ENCODE measurements at regions not wholly inside any gene's neighbourhood (a gene's known extent, or its start where the extent isn't known, plus 50 kb on each side); places are given as distances from the start of the nearest gene placed in this dataset.

DNA sequence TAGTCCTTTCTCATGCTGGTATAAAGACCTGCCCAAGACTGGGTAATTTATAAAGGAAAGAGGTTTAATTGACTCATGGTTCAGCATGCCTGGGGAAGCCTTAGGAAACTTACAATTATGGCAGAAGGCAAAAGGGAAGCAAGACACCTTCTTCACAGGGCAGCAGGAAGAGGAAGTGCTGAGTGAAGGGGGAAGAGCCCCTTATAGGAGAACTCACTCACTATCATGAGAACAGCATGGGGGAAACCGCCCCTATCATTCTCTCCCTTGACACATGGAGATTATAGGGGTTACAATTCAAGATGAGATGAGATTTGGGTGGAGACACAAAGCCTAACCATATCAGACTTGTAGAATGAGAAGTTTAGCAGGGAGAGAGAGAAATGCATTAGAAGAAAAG is 373.3 kb upstream of the DIAPH2 start:
- no peak for DNase-seq

DNA sequence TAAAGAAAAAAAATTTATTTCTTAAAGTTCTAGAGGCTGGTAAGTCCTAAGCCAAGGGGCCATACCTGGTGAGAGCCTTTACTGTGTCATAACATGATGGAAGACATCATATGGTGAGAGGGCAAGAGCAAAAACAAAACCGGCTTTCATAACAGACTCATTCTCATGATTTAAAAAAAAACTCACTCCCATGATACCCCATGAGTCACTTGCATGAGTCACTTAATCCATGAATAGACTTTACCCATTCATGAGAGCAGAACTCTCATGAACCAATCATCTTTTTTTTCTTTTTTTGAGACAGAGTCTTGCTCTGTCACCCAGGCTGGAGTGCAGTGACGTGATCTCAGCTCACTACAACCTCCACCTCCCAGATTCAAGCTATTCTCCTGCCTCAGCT is 369.7 kb upstream of the DIAPH2 start:
- DNase-seq, result no peak

DNA sequence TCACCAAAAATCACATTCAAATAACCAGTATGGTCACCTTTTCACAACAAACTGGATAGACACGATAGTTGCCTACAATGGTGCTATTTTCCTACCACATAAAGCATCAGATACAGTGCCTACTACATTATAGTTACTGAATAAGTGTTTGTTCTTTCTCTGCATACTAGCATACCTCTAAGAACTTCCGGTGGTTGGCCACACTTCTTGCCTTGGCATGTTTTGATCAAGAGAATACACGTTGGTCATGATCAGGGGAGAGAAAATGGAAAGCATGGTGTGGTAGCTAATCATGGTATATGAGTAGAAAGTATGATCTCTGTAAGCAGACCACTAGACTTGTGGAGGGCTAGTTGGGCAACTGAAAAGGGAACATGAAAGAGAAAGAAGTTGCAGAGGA is 322.8 kb upstream of the DIAPH2 start:
- no peak for DNase-seq

DNA sequence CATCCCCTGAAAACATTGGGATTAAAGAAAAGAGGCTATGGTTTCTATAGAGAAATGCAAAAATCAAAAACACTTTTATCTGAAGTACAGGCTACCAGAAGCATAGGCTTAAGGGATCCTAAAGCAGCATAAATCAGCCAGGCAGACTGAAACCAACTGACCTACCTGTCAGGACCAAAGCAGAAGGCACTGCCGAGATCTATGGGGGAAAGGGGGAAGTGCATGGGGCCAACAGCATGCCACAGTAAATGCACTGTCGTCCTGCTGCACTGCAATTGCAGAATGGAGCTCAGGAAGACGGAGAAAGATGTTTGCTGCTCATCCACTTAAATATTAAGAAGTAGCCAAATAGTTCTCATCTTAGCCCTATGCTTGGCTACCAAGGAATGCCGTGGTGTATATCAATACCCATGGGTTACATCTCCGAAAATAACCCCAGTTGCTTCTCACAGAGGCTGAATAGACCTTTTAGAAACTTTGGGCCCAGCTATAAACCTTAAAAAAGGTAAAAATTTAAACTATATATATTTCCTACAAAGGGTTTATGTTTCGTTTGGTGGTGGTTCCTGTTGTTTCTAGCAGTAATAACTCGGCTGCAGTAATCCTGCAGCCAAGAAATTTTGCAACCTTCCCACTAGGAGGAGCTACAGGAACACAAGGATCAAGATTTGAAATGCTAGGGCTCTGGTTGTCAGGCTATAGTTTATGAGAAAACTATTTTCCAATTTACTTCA is 312.2 kb upstream of the DIAPH2 start:
- no peak for DNase-seq

DNA sequence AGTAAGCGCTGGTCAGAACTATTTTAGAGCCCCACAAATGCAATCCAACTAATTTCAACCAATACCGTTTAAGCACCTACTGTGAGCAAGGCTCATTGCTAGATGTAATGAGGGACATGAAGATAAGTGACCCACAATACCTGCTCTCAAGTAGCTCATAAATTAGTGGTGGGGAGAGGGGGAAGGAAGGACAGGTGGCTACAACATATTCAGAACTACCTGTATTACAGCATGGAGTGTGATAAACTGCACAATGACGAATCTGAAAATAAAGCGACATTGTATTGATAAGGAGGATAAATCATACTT is 311.6 kb upstream of the DIAPH2 start:
- no peak for DNase-seq

DNA sequence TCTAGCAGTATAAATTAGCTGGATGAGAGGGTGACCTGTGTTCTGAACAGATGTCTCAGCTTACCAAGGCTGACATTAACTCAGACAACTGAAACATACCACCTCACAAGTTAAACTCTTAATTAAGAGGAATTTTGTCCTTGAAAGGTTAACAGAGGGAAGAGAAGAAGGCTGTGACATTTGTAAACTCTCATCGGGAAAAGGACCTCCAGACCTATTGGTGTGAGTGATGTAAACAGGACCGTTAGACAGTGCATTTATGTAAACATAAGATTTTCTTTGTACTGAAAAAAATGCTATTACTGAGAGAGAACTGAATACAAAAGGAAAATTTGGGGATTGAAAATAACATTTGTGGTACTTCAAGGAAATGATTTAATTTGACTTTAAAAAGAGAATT is 308.4 kb upstream of the DIAPH2 start:
- DNase-seq, result no peak

DNA sequence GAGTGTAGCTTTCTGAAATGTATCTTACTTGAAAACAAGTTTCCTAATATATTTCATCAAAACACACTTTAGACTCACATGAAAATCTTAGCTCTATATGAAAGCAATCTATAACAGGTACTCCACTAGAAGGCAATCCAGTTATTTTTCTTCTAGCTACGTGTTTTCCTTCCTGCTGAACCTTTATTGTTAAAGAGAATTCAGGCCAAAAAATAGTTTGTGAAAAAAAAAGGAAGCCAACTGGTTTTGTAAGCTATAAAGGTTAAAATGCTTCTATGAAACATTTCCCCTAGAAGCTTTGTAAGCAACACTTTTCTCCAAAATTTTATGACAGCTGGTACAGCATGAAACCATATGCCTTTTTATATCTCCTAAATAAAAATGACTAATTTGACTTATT is 304.7 kb upstream of the DIAPH2 start:
- DNase-seq, result no peak

DNA sequence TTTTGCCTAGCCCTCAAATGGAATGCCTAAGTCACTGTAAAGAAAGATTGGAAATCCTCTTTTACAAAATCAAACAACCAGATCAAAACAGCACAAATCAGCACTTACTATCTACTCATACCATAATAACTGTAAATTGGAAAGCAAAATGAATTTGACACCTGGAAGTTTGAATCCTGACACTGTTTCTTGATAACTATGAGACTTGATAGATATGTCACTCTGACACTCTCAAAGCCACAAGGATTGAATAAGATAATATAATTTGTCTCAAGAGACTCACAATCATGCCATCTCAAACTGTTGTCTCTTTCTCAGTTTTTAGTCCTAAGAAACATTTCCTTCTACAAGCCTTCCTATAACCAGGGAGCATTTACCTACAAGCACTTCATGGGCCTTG is 302.6 kb upstream of the DIAPH2 start:
- DNase-seq, result no peak

DNA sequence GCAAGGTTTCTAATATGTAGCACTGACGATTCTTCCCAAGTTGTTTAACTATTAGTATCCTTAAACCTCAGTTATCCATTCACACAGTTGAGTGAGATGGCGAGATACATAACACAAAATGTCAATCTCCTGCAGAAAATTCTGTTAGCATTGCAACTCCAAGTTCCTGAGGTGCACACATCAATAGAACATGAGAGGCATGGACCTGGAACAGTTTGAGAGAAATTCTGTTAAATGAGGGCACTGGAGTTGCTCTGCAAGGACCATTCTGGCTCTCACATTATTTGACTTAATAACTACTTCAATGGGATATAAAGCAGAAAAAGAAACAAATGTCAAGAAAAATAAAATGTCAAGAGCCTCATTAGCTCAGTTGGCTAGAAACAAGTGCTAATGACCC is 301.2 kb upstream of the DIAPH2 start:
- no peak for DNase-seq

DNA sequence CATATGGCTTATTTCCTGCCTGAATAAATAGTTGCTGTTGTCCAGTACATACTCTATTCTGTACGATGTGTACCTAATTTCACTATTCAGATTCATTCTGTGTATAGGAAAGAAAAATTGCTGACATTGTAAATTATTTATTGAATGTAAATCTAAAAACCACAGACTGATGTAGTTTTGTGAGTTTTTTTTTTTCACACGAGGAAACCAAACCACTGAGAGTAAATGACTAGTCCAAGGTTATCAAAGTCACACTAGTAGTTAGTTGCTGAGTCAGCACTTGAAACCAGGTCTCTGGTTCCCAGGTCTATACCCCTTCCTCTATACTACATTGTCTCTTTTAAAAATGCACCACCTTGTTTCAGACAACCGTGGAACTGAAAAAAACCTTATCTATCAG is 298.3 kb upstream of the DIAPH2 start:
- no peak for DNase-seq

DNA sequence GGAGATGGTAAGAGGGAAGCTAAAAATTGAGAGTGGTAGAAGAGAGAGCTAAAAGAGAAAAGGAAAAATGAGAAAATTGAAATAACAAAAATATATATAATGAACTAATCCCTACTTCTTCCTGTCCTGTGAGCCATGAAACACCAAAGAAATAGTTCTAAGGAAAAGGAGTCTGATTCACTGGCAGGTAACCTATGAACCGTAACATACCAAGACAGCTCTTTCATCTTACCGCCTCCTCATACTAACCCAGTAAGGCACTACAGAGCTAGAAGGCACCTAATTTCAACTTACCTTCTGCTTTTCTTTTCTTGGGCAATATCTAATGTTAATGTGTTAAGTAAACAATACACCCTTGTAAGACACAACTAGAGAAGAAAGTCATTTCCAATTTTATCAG is 297.7 kb upstream of the DIAPH2 start:
- DNase-seq, result no peak

DNA sequence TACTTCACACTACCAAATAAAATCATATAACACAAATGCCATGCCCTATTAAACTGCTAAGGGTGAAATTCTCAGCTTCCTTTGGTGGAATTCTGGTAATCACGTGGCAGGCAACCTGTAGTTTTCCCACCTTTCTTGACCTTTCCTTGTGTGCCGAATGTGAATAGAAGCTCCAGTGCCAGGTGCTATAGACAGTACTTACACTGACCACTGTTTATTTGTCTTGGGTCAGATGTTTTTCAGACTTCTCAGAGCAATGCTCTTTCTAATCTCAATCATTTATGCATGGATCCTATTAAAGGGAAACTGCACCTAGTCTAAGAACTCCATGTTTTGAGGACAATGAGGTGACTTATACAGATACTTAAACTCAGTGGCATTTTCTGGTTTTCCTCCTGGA is 296.8 kb upstream of the DIAPH2 start:
- DNase-seq, result no peak

DNA sequence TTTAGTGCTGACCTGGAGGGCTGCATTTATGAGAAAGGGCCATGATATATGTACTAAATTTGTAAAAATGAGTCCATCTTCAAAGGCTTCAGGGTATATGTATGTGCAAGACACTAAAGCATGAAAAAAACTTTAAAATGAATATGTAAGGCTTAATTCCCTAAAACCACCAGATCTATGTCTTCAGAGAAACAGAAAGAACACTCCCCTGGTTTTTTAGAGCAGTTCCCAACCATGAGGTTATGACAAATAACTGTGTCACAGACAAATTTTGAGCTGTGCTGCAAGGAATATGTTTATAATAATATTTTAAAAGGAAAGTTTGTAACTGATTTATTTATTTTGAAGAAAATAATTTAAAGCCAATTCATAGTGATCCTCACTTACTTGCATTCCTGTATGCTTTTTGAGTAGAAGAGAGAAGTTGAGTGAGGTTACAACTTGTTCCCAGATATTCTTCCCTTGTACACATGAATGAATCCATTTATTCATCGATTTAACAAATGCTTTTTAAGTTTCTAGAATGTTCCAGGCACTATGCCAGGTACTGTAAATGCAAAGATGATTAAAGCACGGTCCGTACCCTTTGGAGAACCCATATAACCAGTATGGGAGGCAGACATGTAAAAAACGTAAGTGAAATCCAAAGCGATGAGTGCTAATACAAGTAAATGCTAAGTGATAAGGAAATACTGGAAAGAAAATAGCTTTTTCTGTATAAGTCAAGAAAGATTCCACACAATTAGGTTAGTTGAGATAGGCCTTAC is 295.2 kb upstream of the DIAPH2 start:
- DNase-seq, result no peak

DNA sequence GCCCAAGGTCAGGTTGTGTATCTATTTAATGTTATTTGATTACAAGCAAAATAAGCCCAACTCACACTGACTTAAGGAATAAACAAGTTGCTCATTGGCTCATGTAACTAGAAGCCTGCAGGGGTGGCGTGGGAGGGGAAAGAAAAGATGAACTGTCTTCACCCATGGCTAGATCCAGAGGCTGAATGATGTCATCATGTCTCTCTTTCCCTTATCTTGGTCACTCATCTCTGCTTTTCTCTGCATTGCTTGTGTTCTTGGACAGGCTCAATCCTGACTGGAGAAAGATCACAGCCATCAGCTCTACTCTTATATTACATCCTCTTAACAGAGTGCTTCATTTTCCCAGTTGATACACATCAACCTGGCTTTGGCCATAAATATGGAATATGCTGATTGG is 290.0 kb upstream of the DIAPH2 start:
- DNase-seq, result no peak

DNA sequence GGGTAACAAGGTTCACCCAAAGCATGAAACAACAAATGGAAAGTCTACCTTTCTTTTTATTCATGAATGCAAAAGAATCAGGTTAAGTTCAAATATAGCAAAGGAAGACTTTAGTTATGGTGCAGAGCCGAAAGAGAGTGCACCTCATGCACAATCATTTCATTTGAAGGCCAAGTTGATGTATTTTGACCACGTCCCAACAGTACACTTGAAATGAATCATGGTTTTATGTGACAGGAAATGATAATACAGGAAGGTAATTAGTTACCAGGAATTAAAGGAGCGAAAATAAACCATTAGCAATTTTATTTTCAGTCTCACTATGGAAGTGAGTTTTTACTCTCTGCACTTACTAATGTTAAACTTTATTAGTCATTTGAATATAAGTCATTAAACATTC is 281.2 kb upstream of the DIAPH2 start:
- no peak for DNase-seq

DNA sequence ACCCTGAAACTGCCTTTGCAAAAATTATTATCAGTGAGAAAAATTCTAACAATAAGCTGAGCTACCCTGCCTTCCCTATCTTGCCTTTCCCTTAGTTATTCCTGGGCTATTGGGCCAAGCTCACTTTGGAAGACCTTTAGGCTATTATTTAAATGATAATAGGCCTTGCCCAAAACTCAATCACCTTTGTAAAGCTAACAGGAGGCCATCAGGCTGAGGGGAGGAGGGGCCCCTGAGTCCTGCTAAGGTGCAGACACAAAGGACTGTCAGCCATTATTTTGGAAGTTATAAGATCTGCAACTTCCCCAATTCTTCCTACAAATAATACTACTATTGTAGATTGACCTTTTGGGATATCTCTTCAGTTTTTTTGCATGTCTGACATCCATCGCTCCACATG is 278.8 kb upstream of the DIAPH2 start:
- DNase-seq, result no peak

DNA sequence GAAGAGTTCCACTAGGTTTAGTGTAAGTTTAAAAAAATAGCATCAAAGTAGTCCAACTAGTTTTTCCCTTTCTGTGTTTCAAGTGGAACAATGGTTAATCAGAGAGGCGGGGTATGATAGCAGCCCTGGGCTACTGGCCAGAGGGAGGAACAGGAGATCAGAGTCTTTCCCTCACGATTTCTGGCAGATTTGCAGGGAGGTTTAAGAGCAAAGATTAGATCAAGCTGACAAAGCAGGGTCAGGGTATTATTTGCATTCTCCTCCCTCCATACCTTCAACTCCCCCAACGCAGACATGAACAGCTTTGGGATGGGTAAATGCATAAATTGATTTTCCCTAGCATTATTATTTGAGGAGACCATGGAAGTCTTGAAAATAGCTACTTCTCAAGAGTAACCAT is 277.6 kb upstream of the DIAPH2 start:
- no peak for DNase-seq

DNA sequence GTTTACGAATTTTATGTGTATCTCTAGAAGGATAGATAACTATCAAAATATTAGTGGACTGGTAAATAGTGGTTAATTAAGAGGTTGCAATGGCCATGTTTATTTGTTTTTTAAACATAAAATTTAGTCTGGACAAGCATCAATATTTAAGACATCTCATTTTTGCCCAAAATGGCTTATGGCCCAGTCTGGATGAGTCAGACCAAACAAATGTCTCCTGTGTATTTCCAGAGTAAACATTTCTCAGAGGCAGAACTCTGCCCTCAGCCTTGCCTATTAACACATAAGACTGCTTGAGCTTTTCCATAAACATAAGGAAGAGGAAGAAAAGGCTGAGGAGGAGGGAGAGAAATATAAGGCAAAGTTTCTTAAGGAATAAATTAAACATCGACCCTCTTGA is 277.1 kb upstream of the DIAPH2 start:
- DNase-seq, result no peak

DNA sequence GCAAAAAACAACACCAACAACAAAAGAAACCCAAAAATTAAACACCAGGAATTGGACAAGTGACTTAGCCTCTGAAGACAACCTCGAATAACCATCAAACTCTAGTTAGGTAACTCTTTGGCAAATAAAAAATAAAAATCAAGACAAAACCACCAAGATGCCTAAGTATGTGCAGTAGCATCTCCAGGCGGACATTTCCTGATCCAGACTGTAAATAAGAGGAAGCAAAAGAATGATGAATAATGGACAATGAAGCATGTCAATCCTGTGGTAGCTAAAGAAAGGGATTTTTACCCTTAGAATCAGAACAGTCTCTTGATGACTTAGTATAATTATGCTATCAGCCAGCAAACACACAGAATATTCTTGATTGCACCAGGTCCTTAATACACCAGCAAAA is 276.7 kb upstream of the DIAPH2 start:
- DNase-seq, result no peak

DNA sequence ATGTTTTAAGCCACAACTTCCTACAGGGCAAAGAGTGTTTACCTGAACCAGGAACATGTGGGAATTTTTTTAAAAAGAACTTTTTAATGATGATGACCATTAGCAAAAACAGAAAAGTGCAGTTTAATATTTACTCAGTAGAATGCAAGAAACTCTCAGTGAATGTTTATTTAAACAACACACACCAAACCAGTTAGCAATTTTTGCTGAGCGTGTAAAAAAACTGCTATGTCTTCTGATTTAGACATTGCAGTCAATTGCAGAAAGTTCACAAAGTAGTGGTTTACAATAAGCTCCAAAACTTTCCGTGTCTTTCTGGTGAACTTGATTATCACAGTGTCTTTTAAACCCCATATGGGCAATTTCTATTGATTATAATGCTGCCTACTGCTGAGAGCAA is 273.7 kb upstream of the DIAPH2 start:
- no peak for DNase-seq

DNA sequence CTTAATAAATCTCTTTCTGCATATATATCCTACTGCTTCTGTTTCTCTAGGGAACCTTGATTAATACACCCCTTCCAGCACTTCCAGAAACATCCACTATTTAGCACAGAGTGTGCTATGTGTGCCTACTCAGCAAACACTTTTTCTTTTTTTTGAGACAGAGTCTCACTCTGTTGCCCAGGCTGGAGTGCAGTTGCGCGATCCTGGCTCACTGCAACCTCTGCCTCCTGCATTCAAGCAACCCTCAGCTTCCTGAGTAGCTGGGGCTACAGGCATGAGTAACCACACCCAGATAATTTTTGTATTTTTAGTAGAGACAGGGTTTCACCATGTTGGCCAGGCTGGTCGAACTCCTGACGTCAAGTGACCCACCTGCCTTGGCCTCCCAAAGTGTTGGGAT is 266.9 kb upstream of the DIAPH2 start:
- DNase-seq, result no peak

DNA sequence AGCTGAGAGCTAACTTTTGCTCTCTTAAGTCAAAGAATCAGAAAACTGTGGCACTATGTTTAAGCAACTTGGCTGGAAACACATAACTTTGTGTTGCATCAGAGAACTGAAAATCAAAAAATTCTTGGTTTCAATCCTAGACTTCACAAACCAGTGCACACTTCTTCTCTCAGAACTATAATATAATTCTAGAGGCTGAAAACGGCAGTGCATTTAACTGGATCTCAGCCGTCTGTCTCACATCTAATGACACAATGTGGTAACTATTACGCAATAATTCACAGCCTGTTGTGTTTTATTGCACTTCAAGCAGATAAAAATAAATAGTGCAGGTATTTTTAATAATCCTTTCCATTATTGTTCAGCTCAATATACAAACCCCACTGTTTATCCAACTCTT is 260.6 kb upstream of the DIAPH2 start:
- DNase-seq, result no peak

DNA sequence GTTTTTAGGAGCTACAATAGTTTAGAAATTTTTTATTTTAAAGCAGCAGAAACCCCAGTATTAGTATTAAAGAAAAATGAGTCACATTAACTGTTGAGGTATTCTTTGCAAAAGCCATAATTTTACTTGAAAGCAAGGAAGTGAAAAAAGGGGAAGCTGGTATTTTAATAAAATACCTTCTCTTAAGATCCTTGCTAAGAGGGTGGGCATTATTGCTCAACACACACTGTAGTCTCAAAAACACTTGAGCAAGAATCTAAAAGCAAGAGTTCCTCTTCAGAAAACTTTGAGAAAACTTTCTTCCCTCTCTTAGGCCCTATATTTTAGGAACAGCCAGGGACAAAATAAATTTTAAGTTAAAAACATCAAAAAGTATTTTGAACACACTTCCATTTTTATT is 259.4 kb upstream of the DIAPH2 start:
- no peak for DNase-seq

DNA sequence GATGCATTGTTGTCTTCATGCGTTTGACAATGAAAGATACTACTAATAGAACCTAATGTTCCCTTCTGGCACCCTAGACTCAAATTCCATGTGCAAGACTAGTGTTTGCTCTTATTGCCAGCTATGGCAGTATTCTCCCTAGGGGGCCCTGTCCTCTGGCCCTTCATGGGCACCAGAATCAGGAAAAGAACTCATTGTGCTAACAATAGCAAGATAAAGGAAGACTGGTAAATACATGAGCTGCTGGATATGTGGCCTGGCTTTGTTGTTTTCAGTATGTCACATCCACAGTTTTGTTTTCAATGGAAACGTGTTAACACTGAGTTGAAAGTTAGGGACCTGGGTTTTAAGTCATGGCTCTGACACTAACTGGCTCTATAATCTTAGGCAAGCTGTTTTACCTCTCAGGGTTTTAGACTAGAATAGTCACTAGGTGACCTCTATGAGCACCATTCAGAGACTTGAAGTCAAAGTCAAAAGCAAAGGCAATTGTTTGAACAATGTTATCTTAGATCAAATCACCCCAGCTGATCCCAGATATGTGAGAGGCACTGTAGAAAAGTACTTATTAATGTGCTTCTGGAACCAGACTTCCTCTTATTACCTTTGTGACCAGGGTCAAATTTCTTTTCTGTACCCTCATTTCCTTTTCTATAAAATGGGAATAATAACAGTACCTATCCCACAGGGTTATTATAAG is 253.7 kb upstream of the DIAPH2 start:
- DNase-seq, result no peak

DNA sequence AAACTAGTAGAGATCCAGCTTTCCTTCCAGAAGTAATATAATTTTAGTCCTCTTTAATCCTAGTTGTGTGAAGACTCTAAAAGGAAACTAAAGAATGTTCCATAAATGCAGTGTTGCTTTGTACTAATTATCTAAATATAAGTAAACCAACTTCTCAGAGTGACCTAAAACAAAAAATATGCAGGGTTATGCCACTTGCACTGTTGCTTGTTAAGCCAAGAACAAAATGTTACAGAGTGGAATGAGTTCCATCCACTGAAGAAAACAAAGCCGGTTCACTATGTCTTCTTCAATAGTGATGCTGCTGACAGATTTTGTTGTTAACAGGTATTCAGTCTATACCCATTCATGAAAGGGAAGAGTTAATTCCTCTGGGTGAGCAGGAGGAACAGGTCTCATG is 252.0 kb upstream of the DIAPH2 start:
- DNase-seq, result no peak

Data from activated CD4-positive, alpha-beta T cell treated with anti-CD3 and anti-CD28 coated beads for 48 hours (primary cell).